ENCODE measurements at regions not wholly inside any gene's neighbourhood (a gene's known extent, or its start where the extent isn't known, plus 50 kb on each side); places are given as distances from the start of the nearest gene placed in this dataset.
"Not testable (repeated sequence)": the region's sequence is repeated elsewhere in the genome, so short reads cannot be mapped to it uniquely, and the experiment has no call there.

- Histone ChIP-seq H3K27me3 (no peaks in the 10 kb centered on the region), H3K9ac (ENCODE audit: low read depth in 2 of 2, low read length in 2 of 2) (no peak overlapping the region), H3K36me3 (no peaks in the 10 kb centered on the region), H3K9me3 (no peaks in the 10 kb centered on the region), H3K27ac (no peak overlapping the region), H3K4me3 (no peak overlapping the region), H3K4me1 (no peaks in the 10 kb centered on the region)
- no peak for TF ChIP-seq CTCF (IDR thresholded peaks at IDR 0.05)
- intact Hi-C loops (cut with DNase I) = no loop called here
- no peak for DNase-seq
Measured at GRCh38 chr22:46030231-46030880, 53.4 kb upstream of the WNT7B start.

GRCh38 chr22:46031066-46031465 lies 54.1 kb upstream of the WNT7B start:
- Histone ChIP-seq H3K36me3 (no peaks in the 10 kb centered on the region), H3K9me3 (no peaks in the 10 kb centered on the region), H3K9ac (ENCODE audit: low read depth in 2 of 2, low read length in 2 of 2) (no peak overlapping the region), H3K27ac (no peak overlapping the region), H3K4me3 (no peak overlapping the region), H3K4me1 (no peaks in the 10 kb centered on the region), H3K27me3 (no peaks in the 10 kb centered on the region)
- DNase-seq = no peak
- no peak for TF ChIP-seq CTCF (IDR thresholded peaks at IDR 0.05)
- intact Hi-C loops (cut with DNase I) = no loop called here

GRCh38 chr22:46031557-46031956 lies 54.6 kb upstream of the WNT7B start:
- H3K4me1 ChIP-seq = peaks cover 2% of the 10 kb centered on the region
- H3K9me3 ChIP-seq = no peaks in the 10 kb centered on the region
- H3K4me3 ChIP-seq = no peak overlapping the region
- DNase-seq = no peak
- no peak for TF ChIP-seq CTCF (IDR thresholded peaks at IDR 0.05)
- intact Hi-C loops (cut with DNase I) = no loop called here
- no peak overlapping the region for H3K9ac ChIP-seq (ENCODE audit: low read depth in 2 of 2, low read length in 2 of 2)
- H3K27ac ChIP-seq = no peak overlapping the region
- no peaks in the 10 kb centered on the region for H3K27me3 ChIP-seq
- H3K36me3 ChIP-seq = no peaks in the 10 kb centered on the region

- no peak for TF ChIP-seq CTCF (IDR thresholded peaks at IDR 0.05)
- H3K27ac ChIP-seq = no peak overlapping the region
- H3K4me1 ChIP-seq = peaks cover 8% of the 10 kb centered on the region
- no peaks in the 10 kb centered on the region for H3K27me3 ChIP-seq
- DNase-seq = no peak
- intact Hi-C loops (cut with DNase I) = no loop called here
- no peaks in the 10 kb centered on the region for H3K9me3 ChIP-seq
- no peak overlapping the region for H3K9ac ChIP-seq (ENCODE audit: low read depth in 2 of 2, low read length in 2 of 2)
- no peak overlapping the region for H3K4me3 ChIP-seq
- no peaks in the 10 kb centered on the region for H3K36me3 ChIP-seq
Measured at GRCh38 chr22:46031965-46032851, 55.2 kb upstream of the WNT7B start.

GRCh38 chr22:46033256-46034200 lies 56.6 kb upstream of the WNT7B start:
- Histone ChIP-seq H3K4me3 (no peak overlapping the region), H3K4me1 (peaks cover 8% of the 10 kb centered on the region), H3K36me3 (no peaks in the 10 kb centered on the region), H3K9ac (ENCODE audit: low read depth in 2 of 2, low read length in 2 of 2) (no peak overlapping the region), H3K27me3 (no peaks in the 10 kb centered on the region), H3K9me3 (no peaks in the 10 kb centered on the region), H3K27ac (no peak overlapping the region)
- TF ChIP-seq CTCF (IDR thresholded peaks at IDR 0.05) = no peak
- no peak for DNase-seq
- intact Hi-C loops (cut with DNase I) = no loop called here

GRCh38 chr22:46034480-46034879 lies 57.5 kb upstream of the WNT7B start:
- H3K9me3 ChIP-seq; H3K4me1 ChIP-seq; H3K4me3 ChIP-seq; DNase-seq; H3K27ac ChIP-seq; H3K36me3 ChIP-seq; intact Hi-C loops (cut with DNase I); H3K9ac ChIP-seq (ENCODE audit: low read depth in 2 of 2, low read length in 2 of 2); H3K27me3 ChIP-seq: not testable (repeated sequence)

All from colonic mucosa (tissue), 4 donors.